Kasumi-1 (cell line): ENCODE measurements at regions not wholly inside any gene's neighbourhood (a gene's known extent, or its start where the extent isn't known, plus 50 kb on each side); places are given as distances from the start of the nearest gene placed in this dataset.

Experiments
- DNase-seq, 2 experiments: peaks; one replicate each; lab custom pipeline; 2025; lab: John Stamatoyannopoulos, UW

DNA sequence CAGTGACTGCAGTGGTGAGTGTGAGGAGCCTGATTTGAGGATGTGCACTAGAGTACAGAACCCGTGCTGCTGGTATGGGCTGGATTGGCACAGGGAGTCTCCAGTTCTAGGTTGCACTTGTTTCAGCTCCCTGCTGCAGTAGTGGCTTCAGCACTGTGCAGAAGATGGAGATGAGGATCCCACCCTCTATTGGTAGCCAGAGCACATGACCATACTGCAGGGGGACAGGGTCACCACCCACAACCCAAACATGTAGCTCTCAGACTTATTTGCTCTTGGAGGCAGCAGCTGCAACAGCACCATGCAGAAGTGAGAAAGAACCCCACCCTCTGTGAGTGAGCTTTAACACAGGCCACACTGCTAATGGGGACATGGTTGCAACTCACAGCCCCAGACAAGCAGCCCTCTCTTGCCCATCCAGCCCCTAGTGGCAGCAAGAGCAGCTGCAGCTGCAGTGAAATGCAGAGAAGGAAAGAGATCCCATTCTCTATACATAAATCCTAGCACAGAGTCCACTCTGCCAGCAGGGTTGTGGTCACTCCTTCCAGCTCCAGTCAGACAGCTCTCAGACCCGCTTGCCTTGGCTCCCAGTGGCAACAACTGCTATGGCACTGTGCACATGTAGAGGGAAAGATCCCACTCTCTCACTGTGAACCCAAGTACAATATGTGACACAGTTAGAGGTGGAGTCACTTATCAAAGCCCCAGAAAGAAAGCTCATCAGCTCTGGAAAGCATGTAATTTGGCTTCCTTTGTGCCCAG lies 51.4 kb upstream of the SCIN start:
- no peak for DNase-seq

DNA sequence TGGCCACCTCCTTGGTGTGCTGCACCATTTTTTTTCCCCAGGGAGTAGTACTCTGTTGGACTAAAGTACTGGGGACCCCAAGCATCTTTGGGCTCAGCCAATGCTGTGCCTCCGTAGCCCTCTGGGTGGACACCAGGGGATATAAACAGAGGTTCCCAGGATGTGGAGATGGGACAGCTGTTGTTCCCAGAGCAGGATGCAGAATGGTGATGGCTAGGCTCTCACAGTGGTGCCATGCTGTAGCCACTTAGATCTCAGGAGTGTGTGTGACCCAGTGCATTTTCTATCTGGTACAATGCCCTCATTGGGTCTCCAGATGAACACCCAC lies 50.9 kb upstream of the SCIN start:
- no peak for DNase-seq
